Uterus (tissue), 3 donors: ENCODE measurements at regions not wholly inside any gene's neighbourhood (a gene's known extent, or its start where the extent isn't known, plus 50 kb on each side); places are given as distances from the start of the nearest gene placed in this dataset.

ENCODE experiments used
- DNase-seq, 2 donors: peaks; one replicate each; pipeline ENCODE4 v3.0.0-alpha.2; 2019 to 2020
- H3K27ac ChIP-seq, 2 donors: fragments of 200-600 bp; sonication (generic); 1 replicate in 1 of 2; 2 replicates in 1 of 2; pipeline ENCODE4 v1.5.1; 2016 to 2018
- H3K27me3 ChIP-seq, 2 donors: fragments of 200-600 bp; sonication (generic); one replicate each; pipeline ENCODE4 v1.5.1; 2018 to 2019; ENCODE audit warnings: control low read depth in 1 of 2
- H3K36me3 ChIP-seq, 2 donors: fragments of 200-600 bp; sonication (generic); one replicate each; pipeline ENCODE4 v1.5.1; 2019; ENCODE audit warnings: control low read depth in 1 of 2
- H3K4me1 ChIP-seq, 2 donors: fragments of 200-600 bp; sonication (generic); one replicate each; pipeline ENCODE4 v1.5.1; 2018 to 2019; ENCODE audit warnings: control low read depth in 1 of 2
- H3K4me3 ChIP-seq, 2 donors: fragments of 200-600 bp; sonication (generic); 1 replicate in 1 of 2; 2 replicates in 1 of 2; pipeline ENCODE4 v1.5.1; 2018 to 2019; ENCODE audit warnings: mild to moderate bottlenecking in 1 of 2
- H3K9me3 ChIP-seq, 2 donors: fragments of 200-600 bp; sonication (generic); one replicate each; pipeline ENCODE4 v1.5.1; 2019; ENCODE audit warnings: control low read depth in 1 of 2
- POLR2A ChIP-seq, 2 donors: fragments of 450-650 bp; IDR thresholded peaks; one replicate each; pipeline ENCODE4 v1.6.1; 2016; ENCODE audit warnings: antibody characterized with exemption in 2 of 2, mild to moderate bottlenecking in 1 of 2, moderate library complexity in 1 of 2
- intact Hi-C: fragments of 100-400 bp; cut with DNase I; formaldehyde crosslinking; loops from one replicate; pipeline ENCODE4 v1.15.1; 2023; ENCODE audit warnings: low total_unique reads
- TF ChIP-seq, protein P1 (sequence below), 4 experiments: fragments of 200-600 bp in 2 of 4; fragments of 450-650 bp in 2 of 4; sonication (generic) in 2 of 4; IDR thresholded peaks; one replicate each; pipeline ENCODE4 v1.5.1; 2016 to 2019; ENCODE audit warnings: antibody characterized with exemption in 4 of 4, mild to moderate bottlenecking in 2 of 4, moderate library complexity in 1 of 4
- donor health status: DM: yes; HTN: yes; CAD: no.

DNA sequence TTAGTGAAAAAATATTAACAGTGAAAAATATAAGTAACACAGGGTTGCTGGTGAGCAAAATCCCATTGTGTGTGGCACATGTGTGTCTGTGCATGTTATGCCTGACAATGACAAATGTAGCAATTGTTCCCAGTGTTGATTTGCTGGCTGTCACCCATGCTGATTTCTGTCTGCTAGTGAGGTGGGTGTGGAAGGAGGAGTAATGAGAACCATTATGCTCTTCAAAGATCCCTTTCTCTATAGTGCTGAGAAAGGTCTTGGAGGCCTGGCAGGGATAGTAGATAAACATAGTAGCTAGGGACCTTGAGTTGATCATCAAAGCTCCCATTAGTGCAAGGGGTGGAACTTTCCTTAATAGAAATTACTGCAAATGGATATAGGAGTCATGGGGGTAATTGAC lies 152.5 kb upstream of the CLINT1 start:
- TF ChIP-seq, protein P1, sequence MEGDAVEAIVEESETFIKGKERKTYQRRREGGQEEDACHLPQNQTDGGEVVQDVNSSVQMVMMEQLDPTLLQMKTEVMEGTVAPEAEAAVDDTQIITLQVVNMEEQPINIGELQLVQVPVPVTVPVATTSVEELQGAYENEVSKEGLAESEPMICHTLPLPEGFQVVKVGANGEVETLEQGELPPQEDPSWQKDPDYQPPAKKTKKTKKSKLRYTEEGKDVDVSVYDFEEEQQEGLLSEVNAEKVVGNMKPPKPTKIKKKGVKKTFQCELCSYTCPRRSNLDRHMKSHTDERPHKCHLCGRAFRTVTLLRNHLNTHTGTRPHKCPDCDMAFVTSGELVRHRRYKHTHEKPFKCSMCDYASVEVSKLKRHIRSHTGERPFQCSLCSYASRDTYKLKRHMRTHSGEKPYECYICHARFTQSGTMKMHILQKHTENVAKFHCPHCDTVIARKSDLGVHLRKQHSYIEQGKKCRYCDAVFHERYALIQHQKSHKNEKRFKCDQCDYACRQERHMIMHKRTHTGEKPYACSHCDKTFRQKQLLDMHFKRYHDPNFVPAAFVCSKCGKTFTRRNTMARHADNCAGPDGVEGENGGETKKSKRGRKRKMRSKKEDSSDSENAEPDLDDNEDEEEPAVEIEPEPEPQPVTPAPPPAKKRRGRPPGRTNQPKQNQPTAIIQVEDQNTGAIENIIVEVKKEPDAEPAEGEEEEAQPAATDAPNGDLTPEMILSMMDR (IDR thresholded peaks at IDR 0.05) = no peak
- no peak for TF ChIP-seq POLR2A (IDR thresholded peaks at IDR 0.05)
- intact Hi-C loops = no loop called here

DNA sequence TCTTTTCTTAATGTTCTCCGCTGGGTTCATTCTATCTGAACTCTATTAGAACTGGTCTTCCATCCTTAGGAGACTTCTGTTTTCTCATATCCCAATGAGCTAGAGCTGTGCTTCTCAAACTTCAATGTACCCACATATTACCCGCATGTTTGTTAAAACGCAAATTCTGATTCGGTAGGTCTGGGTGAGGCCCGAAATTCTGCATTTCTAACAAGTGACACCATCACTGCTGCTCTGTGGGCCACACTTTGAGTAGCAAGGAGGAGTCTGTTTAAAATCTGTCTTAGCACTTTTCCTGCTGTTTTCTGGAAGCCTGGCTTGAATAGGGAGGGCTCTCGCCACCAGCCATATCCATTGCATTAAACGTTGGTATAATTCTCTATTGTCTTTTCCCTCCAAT lies 151.9 kb upstream of the CLINT1 start:
- Histone ChIP-seq H3K4me1 (no peaks in the 10 kb centered on the region), H3K27ac (no peak overlapping the region), H3K27me3 (no peaks in the 10 kb centered on the region), H3K9me3 (no peaks in the 10 kb centered on the region), H3K36me3 (no peaks in the 10 kb centered on the region), H3K4me3 (no peak overlapping the region)
- intact Hi-C loops = no loop called here
- DNase-seq = no peak
- no peak for TF ChIP-seq POLR2A (IDR thresholded peaks at IDR 0.05)

More for the DNA sequence above, 152.5 kb upstream of the CLINT1 start:
- Histone ChIP-seq H3K36me3 (no peaks in the 10 kb centered on the region), H3K27ac (no peak overlapping the region), H3K27me3 (no peaks in the 10 kb centered on the region), H3K4me3 (no peak overlapping the region), H3K4me1 (no peaks in the 10 kb centered on the region), H3K9me3 (no peaks in the 10 kb centered on the region)
- DNase-seq = no peak

DNA sequence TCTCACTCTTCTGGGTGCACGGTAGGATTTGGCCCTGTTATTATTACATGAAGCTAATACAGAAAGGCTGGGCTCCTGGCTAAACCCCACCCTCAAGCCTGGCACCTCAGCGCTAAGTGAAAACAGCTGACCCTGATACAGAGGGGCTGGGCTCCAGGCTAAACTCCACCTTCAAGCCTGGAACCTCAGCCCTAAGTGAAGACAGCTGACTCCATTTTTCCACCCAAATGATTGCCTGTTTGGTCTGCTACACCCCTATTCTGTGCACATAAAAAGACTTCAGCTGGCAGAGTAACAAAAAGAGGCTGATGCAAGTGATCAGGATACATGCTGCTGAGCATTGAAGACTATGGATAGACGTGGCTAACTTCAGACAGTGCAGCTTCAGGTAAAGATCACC lies 148.4 kb upstream of the CLINT1 start:
- TF ChIP-seq, protein P1 (IDR thresholded peaks at IDR 0.05) = no peak
- no peak for TF ChIP-seq POLR2A (IDR thresholded peaks at IDR 0.05)
- Histone ChIP-seq H3K9me3 (no peaks in the 10 kb centered on the region), H3K4me3 (no peak overlapping the region), H3K27ac (no peak overlapping the region), H3K4me1 (no peaks in the 10 kb centered on the region), H3K27me3 (no peaks in the 10 kb centered on the region), H3K36me3 (no peaks in the 10 kb centered on the region)
- DNase-seq = no peak
- intact Hi-C loops = no loop called here

DNA sequence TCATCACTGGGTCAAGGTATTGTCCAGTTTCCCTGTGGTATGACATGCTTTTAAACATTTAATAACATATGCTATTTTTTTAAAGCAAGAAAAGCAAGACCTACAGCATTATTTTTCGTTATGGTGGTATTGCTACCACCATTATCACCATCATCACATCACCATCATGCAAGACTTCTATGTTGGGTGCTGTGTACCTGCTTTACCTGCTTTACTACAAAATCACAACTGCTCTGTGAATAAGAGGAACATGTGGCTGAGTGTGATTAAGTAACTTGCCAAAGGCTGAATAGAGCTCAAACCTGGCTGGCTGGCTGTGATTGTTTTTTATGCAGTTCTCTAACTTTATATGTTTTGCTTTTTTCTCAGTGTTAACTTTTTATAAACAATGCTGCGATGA lies 140.8 kb upstream of the CLINT1 start:
- Histone ChIP-seq H3K9me3 (no peaks in the 10 kb centered on the region), H3K4me3 (no peak overlapping the region), H3K27ac (no peak overlapping the region), H3K27me3 (no peaks in the 10 kb centered on the region), H3K36me3 (no peaks in the 10 kb centered on the region), H3K4me1 (no peaks in the 10 kb centered on the region)
- TF ChIP-seq, protein P1 (IDR thresholded peaks at IDR 0.05) = no peak
- TF ChIP-seq POLR2A (IDR thresholded peaks at IDR 0.05) = no peak
- DNase-seq = no peak
- intact Hi-C loops = loop anchor here (10.0 kb wide), 1 partner anchor 185 kb away; no protein-coding TSS in a partner anchor

DNA sequence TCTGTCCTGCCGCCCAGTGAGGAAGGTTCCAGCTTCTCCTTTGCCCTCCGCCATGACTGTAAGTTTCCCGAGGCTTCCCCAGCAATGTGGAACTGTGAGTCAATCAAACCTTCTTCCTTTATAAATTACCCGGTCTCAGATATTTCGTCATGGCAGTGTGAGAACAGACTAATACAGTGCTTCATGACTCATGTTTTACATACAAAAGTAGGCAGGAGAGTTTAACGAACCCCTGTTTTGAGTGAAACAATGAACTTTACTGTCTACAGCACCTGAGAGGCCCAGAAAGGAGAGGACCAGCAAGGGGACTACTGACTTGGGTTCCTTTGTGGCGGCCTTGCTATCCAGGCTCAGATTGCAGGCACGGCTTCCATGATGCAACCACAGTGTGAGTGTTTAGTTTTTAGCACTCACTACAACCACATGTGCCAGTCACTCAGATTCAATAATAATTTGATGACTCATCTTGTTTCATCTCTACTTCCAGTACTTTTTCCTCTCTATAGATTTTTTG lies 139.1 kb upstream of the CLINT1 start:
- Histone ChIP-seq H3K4me3 (no peak overlapping the region), H3K9me3 (no peaks in the 10 kb centered on the region), H3K27ac (no peak overlapping the region), H3K4me1 (no peaks in the 10 kb centered on the region), H3K27me3 (no peaks in the 10 kb centered on the region), H3K36me3 (no peaks in the 10 kb centered on the region)
- intact Hi-C loops = loop anchor here (10.0 kb wide), 1 partner anchor 183 kb away; no protein-coding TSS in a partner anchor
- TF ChIP-seq POLR2A (IDR thresholded peaks at IDR 0.05) = no peak
- TF ChIP-seq, protein P1 (IDR thresholded peaks at IDR 0.05) = no peak
- no peak for DNase-seq
